ENCODE measurements at regions not wholly inside any gene's neighbourhood (a gene's known extent, or its start where the extent isn't known, plus 50 kb on each side); places are given as distances from the start of the nearest gene placed in this dataset.

DNA sequence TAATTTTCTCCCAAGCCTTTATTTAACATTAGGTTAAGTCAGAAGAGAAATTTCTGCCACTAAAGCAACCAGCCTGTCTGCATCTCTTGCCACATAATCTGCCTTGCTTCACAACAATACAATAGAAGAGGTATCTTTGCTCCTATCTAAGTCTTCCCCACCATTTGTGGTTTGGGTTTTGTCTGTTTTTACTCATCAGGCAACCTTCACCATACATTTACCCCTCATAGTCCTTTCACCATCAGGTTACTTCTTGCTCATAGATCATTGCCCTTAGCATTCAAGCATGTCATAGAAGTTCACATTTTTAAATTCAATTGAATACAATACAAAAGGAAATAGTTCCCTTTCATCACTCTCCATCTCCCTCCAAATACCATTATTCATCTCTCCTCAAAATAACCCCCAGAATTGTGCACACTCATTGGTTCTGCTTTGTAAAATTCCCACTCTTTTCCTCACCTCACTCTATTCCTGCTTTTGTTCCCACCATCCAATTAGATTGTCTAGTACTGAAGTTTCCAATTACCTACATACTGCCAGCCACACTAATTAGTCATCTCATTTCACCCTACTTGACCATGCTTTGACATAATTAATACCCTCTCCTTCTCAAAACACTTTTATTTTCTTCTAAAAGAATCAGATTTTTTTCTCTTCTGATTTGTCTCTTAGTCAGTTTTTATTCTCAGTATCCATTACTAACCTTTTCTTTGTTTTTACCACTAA, 1957.0 kb upstream of the AGA start:
- TF ChIP-seq, protein P1, sequence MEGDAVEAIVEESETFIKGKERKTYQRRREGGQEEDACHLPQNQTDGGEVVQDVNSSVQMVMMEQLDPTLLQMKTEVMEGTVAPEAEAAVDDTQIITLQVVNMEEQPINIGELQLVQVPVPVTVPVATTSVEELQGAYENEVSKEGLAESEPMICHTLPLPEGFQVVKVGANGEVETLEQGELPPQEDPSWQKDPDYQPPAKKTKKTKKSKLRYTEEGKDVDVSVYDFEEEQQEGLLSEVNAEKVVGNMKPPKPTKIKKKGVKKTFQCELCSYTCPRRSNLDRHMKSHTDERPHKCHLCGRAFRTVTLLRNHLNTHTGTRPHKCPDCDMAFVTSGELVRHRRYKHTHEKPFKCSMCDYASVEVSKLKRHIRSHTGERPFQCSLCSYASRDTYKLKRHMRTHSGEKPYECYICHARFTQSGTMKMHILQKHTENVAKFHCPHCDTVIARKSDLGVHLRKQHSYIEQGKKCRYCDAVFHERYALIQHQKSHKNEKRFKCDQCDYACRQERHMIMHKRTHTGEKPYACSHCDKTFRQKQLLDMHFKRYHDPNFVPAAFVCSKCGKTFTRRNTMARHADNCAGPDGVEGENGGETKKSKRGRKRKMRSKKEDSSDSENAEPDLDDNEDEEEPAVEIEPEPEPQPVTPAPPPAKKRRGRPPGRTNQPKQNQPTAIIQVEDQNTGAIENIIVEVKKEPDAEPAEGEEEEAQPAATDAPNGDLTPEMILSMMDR (IDR thresholded peaks at IDR 0.05), result no peak
- no peak for TF ChIP-seq POLR2A (IDR thresholded peaks at IDR 0.05)
